ENCODE measurements at regions not wholly inside any gene's neighbourhood (a gene's known extent, or its start where the extent isn't known, plus 50 kb on each side); places are given as distances from the start of the nearest gene placed in this dataset.

DNA sequence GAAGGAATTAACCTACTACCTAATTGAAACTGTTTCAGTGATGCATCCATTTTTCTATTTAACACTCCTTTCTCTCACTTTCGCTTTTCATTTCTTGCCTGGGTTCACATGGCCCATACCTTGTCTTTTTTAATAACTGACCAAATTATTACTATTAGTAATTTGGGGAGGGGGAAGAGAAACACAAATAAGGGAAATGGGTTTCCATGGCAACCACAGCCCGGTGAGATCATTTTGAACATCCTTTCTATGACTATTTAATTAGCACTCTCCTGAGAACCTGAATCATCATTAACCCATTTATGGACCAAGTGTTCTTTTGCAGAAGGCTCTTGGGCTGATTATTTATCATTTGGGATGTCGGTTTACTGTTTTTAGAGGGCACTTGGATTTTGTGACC is 628.2 kb upstream of the SALL1 start:
- TF ChIP-seq, protein P1, sequence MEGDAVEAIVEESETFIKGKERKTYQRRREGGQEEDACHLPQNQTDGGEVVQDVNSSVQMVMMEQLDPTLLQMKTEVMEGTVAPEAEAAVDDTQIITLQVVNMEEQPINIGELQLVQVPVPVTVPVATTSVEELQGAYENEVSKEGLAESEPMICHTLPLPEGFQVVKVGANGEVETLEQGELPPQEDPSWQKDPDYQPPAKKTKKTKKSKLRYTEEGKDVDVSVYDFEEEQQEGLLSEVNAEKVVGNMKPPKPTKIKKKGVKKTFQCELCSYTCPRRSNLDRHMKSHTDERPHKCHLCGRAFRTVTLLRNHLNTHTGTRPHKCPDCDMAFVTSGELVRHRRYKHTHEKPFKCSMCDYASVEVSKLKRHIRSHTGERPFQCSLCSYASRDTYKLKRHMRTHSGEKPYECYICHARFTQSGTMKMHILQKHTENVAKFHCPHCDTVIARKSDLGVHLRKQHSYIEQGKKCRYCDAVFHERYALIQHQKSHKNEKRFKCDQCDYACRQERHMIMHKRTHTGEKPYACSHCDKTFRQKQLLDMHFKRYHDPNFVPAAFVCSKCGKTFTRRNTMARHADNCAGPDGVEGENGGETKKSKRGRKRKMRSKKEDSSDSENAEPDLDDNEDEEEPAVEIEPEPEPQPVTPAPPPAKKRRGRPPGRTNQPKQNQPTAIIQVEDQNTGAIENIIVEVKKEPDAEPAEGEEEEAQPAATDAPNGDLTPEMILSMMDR (IDR thresholded peaks at IDR 0.05; ENCODE audit: insufficient read depth, low read length): no peak
- TF ChIP-seq, protein P2, sequence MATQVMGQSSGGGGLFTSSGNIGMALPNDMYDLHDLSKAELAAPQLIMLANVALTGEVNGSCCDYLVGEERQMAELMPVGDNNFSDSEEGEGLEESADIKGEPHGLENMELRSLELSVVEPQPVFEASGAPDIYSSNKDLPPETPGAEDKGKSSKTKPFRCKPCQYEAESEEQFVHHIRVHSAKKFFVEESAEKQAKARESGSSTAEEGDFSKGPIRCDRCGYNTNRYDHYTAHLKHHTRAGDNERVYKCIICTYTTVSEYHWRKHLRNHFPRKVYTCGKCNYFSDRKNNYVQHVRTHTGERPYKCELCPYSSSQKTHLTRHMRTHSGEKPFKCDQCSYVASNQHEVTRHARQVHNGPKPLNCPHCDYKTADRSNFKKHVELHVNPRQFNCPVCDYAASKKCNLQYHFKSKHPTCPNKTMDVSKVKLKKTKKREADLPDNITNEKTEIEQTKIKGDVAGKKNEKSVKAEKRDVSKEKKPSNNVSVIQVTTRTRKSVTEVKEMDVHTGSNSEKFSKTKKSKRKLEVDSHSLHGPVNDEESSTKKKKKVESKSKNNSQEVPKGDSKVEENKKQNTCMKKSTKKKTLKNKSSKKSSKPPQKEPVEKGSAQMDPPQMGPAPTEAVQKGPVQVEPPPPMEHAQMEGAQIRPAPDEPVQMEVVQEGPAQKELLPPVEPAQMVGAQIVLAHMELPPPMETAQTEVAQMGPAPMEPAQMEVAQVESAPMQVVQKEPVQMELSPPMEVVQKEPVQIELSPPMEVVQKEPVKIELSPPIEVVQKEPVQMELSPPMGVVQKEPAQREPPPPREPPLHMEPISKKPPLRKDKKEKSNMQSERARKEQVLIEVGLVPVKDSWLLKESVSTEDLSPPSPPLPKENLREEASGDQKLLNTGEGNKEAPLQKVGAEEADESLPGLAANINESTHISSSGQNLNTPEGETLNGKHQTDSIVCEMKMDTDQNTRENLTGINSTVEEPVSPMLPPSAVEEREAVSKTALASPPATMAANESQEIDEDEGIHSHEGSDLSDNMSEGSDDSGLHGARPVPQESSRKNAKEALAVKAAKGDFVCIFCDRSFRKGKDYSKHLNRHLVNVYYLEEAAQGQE (IDR thresholded peaks at IDR 0.05; ENCODE audit: insufficient replicate concordance, low read depth): no peak
- TF ChIP-seq SPI1 (IDR thresholded peaks at IDR 0.05; ENCODE audit: borderline replicate concordance, low read depth) (no peak), GABPA (IDR thresholded peaks at IDR 0.05; ENCODE audit: low read depth) (no peak)

All from HL-60 (cell line).